Sigmoid colon (tissue), 4 donors: ENCODE measurements at regions not wholly inside any gene's neighbourhood (a gene's known extent, or its start where the extent isn't known, plus 50 kb on each side); places are given as distances from the start of the nearest gene placed in this dataset.

ENCODE experiments used
- CTCF ChIP-seq, 4 experiments: fragments of 450-650 bp in 3 of 4; fragments of 200-600 bp in 1 of 4; IDR thresholded peaks; one replicate each; pipeline ENCODE4 v1.5.1; 2016 to 2019; ENCODE audit warnings: antibody characterized with exemption in 4 of 4, mild to moderate bottlenecking in 3 of 4, moderate library complexity in 2 of 4
- POLR2A ChIP-seq, 2 donors: fragments of 450-650 bp; IDR thresholded peaks; one replicate each; pipeline ENCODE4 v1.6.1; 2016; ENCODE audit warnings: antibody characterized with exemption in 2 of 2, mild to moderate bottlenecking in 2 of 2, moderate library complexity in 2 of 2
- POLR2AphosphoS5 ChIP-seq, 4 donors: sonication (generic); formaldehyde crosslinking; IDR thresholded peaks; one replicate each; pipeline ENCODE4 v1.6.1; 2017; ENCODE audit warnings: antibody characterized with exemption in 4 of 4

GRCh38 chr6:1125297-1125696 lies 186.6 kb upstream of the FOXQ1 start:
- TF ChIP-seq CTCF (IDR thresholded peaks at IDR 0.05) = no peak
- no peak for TF ChIP-seq POLR2AphosphoS5 (IDR thresholded peaks at IDR 0.05)
- TF ChIP-seq POLR2A (IDR thresholded peaks at IDR 0.05) = no peak
